SK-N-MC (cell line): ENCODE measurements at regions not wholly inside any gene's neighbourhood (a gene's known extent, or its start where the extent isn't known, plus 50 kb on each side); places are given as distances from the start of the nearest gene placed in this dataset.

Experiments
- EZH2 ChIP-seq: fragments of 200-600 bp; sonication (generic); IDR thresholded peaks from one replicate; pipeline ENCODE4 v1.6.1; 2017; ENCODE audit warnings: antibody characterized with exemption
- POLR2AphosphoS5 ChIP-seq: IDR thresholded peaks from 2 replicates; pipeline ENCODE4 v1.6.1; 2012; ENCODE audit warnings: mild to moderate bottlenecking, low read depth, low read length, borderline replicate concordance

GRCh38 chr2:16409006-16409390 is 256.6 kb downstream of the CYRIA start:
- TF ChIP-seq POLR2AphosphoS5 (no peak), EZH2 (no peak)
